Fibroblast of lung (primary cell): ENCODE measurements at regions not wholly inside any gene's neighbourhood (a gene's known extent, or its start where the extent isn't known, plus 50 kb on each side); places are given as distances from the start of the nearest gene placed in this dataset.

Experiments
- DNase-seq, 2 donors: peaks; one replicate each; pipeline versions ENCODE4 v3.0.0 to v3.0.0-alpha.2; 2010; ENCODE audit warnings: low read depth in 2 of 2
- H2AFZ ChIP-seq: 2 replicates; pipeline ENCODE4 v1.5.1; 2012; ENCODE audit warnings: low read length, control low read depth, inconsistent platforms
- H3K27ac ChIP-seq: 2 replicates; pipeline ENCODE4 v1.5.1; 2011; ENCODE audit warnings: low read length, control low read depth; ENCODE audit not compliant: insufficient read depth
- H3K27me3 ChIP-seq: 2 replicates; pipeline ENCODE4 v1.5.1; 2011; ENCODE audit warnings: mild to moderate bottlenecking, low read length; ENCODE audit not compliant: control insufficient read depth, insufficient read depth
- H3K36me3 ChIP-seq: 2 replicates; pipeline ENCODE4 v1.5.1; 2011; ENCODE audit warnings: low read length; ENCODE audit not compliant: control insufficient read depth, insufficient read depth
- H3K4me1 ChIP-seq: 2 replicates; pipeline ENCODE4 v1.5.1; 2011; ENCODE audit warnings: low read length; ENCODE audit not compliant: control insufficient read depth, insufficient read depth; ENCODE audit errors: extremely low read depth
- H3K4me2 ChIP-seq: 2 replicates; pipeline ENCODE4 v1.5.1; 2011; ENCODE audit warnings: low read length, control low read depth; ENCODE audit not compliant: insufficient read depth; ENCODE audit errors: extremely low read depth
- H3K4me3 ChIP-seq, 4 experiments: fragments of 200-600 bp in 1 of 4; sonication (generic) in 1 of 4; replicated peaks in 1 of 4; 2 replicates each; pipeline ENCODE4 v1.5.1; 2011 to 2016; ENCODE audit warnings: low read length in 4 of 4, low read depth in 3 of 4, mild to moderate bottlenecking in 3 of 4, control low read depth in 2 of 4, inconsistent platforms in 1 of 4, mixed read lengths in 1 of 4; ENCODE audit not compliant: insufficient read depth in 1 of 4; ENCODE audit errors: control extremely low read depth in 1 of 4
- H3K79me2 ChIP-seq: 2 replicates; pipeline ENCODE4 v1.5.1; 2012; ENCODE audit warnings: mild to moderate bottlenecking, low read length, inconsistent platforms; ENCODE audit not compliant: control insufficient read depth, insufficient read depth
- H3K9ac ChIP-seq: 2 replicates; pipeline ENCODE4 v1.5.1; 2011; ENCODE audit warnings: mild to moderate bottlenecking, low read length, control low read depth; ENCODE audit not compliant: insufficient read depth
- H3K9me3 ChIP-seq: 2 replicates; pipeline ENCODE4 v1.5.1; 2012; ENCODE audit warnings: low read depth, low read length; ENCODE audit not compliant: control insufficient read depth, insufficient read depth
- H4K20me1 ChIP-seq: 2 replicates; pipeline ENCODE4 v1.5.1; 2011; ENCODE audit warnings: low read length; ENCODE audit not compliant: control insufficient read depth, insufficient read depth; ENCODE audit errors: extremely low read depth
- EZH2 ChIP-seq: IDR thresholded peaks from 2 replicates; pipeline ENCODE4 v1.5.1; 2012; ENCODE audit warnings: low read length, control low read depth, mild to moderate bottlenecking; ENCODE audit errors: missing control alignments
- TF ChIP-seq, protein P1 (sequence below), 2 donors: IDR thresholded peaks in 1 of 2; conservative IDR thresholded peaks in 1 of 2; 1 replicate in 1 of 2; 2 replicates in 1 of 2; pipeline ENCODE4 v1.5.1; 2011 to 2012; ENCODE audit warnings: low read length in 2 of 2, control low read depth in 1 of 2, inconsistent platforms in 1 of 2, low read depth in 1 of 2, mild to moderate bottlenecking in 1 of 2

DNA sequence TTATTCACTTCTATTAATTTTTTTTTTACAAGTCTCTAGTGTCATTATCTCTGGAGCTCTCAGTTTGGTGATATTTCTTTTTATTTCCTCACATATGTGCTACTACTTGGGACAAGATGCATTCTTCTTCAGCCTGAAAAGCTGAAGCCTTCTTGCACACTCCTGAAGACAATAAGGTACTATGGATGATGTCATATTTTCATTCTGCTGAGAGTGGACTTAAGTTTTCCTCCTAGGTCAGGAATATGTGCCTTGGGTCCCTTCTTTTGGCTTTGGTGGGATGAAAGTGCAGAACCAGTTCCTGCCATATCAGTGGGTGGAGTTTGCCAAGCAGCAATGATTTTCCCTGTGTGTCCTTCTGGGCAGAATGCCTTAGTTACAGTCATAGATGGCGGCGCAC, 188.7 kb upstream of the EYA4 start:
- H3K27ac ChIP-seq: no peak overlapping the region
- H3K9ac ChIP-seq: no peak overlapping the region
- TF ChIP-seq, protein P1, sequence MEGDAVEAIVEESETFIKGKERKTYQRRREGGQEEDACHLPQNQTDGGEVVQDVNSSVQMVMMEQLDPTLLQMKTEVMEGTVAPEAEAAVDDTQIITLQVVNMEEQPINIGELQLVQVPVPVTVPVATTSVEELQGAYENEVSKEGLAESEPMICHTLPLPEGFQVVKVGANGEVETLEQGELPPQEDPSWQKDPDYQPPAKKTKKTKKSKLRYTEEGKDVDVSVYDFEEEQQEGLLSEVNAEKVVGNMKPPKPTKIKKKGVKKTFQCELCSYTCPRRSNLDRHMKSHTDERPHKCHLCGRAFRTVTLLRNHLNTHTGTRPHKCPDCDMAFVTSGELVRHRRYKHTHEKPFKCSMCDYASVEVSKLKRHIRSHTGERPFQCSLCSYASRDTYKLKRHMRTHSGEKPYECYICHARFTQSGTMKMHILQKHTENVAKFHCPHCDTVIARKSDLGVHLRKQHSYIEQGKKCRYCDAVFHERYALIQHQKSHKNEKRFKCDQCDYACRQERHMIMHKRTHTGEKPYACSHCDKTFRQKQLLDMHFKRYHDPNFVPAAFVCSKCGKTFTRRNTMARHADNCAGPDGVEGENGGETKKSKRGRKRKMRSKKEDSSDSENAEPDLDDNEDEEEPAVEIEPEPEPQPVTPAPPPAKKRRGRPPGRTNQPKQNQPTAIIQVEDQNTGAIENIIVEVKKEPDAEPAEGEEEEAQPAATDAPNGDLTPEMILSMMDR (conservative IDR thresholded peaks at IDR 0.05 in 1 of 2, IDR thresholded peaks at IDR 0.05 in 1 of 2; ENCODE audit: low read depth in 1 of 2, low read length in 2 of 2): no peak
- TF ChIP-seq EZH2: no peak
- no peak for DNase-seq
- no peaks in the 10 kb centered on the region for H3K27me3 ChIP-seq
- no peaks in the 10 kb centered on the region for H4K20me1 ChIP-seq
- H2AFZ ChIP-seq: no peak overlapping the region
- H3K9me3 ChIP-seq: no peaks in the 10 kb centered on the region
- no peak overlapping the region for H3K4me2 ChIP-seq
- no peaks in the 10 kb centered on the region for H3K4me1 ChIP-seq
- H3K36me3 ChIP-seq: no peaks in the 10 kb centered on the region
- no peak overlapping the region for H3K4me3 ChIP-seq
- no peaks in the 10 kb centered on the region for H3K79me2 ChIP-seq

DNA sequence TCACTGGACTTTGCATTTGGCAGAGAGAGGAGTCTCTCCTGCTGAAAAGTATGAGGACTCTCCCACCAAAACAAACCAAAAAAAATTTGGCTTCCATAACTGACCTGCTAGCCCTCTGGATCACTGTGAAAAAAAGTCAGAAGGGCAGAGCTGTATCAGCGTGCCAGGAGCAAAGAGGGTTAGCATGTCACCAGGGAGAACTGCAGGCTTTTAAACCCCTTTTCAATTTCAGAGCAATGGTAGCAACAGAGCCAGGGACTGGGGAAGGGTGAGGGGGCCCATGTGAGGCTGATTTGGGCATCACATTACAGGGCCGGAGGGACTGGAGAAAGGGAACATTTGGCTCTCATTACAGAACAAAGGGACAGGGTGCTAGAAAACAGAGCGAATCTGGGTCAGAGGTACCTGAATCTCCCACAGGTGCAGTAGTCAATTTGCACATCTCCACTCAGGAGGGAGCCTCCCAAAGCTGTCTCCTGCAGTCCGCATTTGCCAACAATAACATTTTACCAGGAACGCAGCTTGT, 185.7 kb upstream of the EYA4 start:
- Histone ChIP-seq H3K4me3 (no peak overlapping the region), H3K79me2 (no peaks in the 10 kb centered on the region), H3K4me1 (no peaks in the 10 kb centered on the region), H3K9me3 (no peaks in the 10 kb centered on the region), H3K36me3 (no peaks in the 10 kb centered on the region), H3K4me2 (no peak overlapping the region), H2AFZ (no peak overlapping the region), H3K27ac (no peak overlapping the region), H4K20me1 (no peaks in the 10 kb centered on the region), H3K9ac (no peak overlapping the region), H3K27me3 (no peaks in the 10 kb centered on the region)
- TF ChIP-seq EZH2: no peak
- TF ChIP-seq, protein P1 (conservative IDR thresholded peaks at IDR 0.05 in 1 of 2, IDR thresholded peaks at IDR 0.05 in 1 of 2; ENCODE audit: low read depth in 1 of 2, low read length in 2 of 2): no peak
- DNase-seq: no peak

DNA sequence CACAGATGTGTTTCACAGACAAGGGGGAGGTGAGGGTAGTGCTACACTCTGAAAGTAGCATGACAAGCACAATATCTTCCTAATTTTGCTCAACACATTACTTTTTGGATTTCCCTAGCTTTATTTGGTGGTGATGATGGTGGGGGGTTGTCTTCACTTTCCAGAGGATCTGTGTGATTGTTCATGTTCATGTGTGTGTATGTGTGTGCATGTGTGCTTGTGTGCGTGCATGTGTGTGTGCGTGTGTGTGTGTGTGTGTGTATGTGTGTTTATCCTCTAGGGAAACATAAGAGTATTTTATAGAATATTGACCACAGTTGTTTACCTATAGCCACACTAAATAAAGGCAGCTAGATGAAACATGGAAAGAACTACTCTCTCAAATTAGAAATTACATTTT, 183.8 kb upstream of the EYA4 start:
- no peaks in the 10 kb centered on the region for H3K4me1 ChIP-seq
- no peaks in the 10 kb centered on the region for H3K9me3 ChIP-seq
- H3K4me3 ChIP-seq: no peak overlapping the region
- no peak overlapping the region for H3K4me2 ChIP-seq
- no peak for TF ChIP-seq EZH2
- TF ChIP-seq, protein P1 (conservative IDR thresholded peaks at IDR 0.05 in 1 of 2, IDR thresholded peaks at IDR 0.05 in 1 of 2; ENCODE audit: low read depth in 1 of 2, low read length in 2 of 2): no peak
- no peak overlapping the region for H3K9ac ChIP-seq
- H4K20me1 ChIP-seq: no peaks in the 10 kb centered on the region
- no peak overlapping the region for H2AFZ ChIP-seq
- no peaks in the 10 kb centered on the region for H3K36me3 ChIP-seq
- H3K27me3 ChIP-seq: no peaks in the 10 kb centered on the region
- H3K27ac ChIP-seq: no peak overlapping the region
- H3K79me2 ChIP-seq: no peaks in the 10 kb centered on the region
- DNase-seq: no peak
